SK-N-SH (cell line): ENCODE measurements at regions not wholly inside any gene's neighbourhood (a gene's known extent, or its start where the extent isn't known, plus 50 kb on each side); places are given as distances from the start of the nearest gene placed in this dataset.

Source experiments
- GABPA ChIP-seq: IDR thresholded peaks from 2 replicates; pipeline ENCODE4 v1.4.0; 2012; ENCODE audit warnings: low read depth, mild to moderate bottlenecking
- MEF2A ChIP-seq: IDR thresholded peaks from 2 replicates; pipeline ENCODE4 v1.4.0; 2012; ENCODE audit warnings: low read depth, borderline replicate concordance
- POLR2AphosphoS5 ChIP-seq: IDR thresholded peaks from 2 replicates; pipeline ENCODE4 v1.6.1; 2012; ENCODE audit warnings: low read depth, low read length
- RFX5 ChIP-seq: IDR thresholded peaks from 2 replicates; pipeline ENCODE4 v1.6.1; 2012; ENCODE audit warnings: mild to moderate bottlenecking, improper control_type of control experiment, low read length
- TF ChIP-seq, protein P1 (sequence below): fragments of 200-600 bp; sonication (generic); IDR thresholded peaks from 2 replicates; pipeline ENCODE4 v1.6.1; 2017; ENCODE audit warnings: antibody characterized with exemption, mild to moderate bottlenecking, moderate library complexity
- TF ChIP-seq, protein P2 (sequence below): fragments of 150-350 bp; IDR thresholded peaks from 2 replicates; pipeline ENCODE4 v1.6.1; 2016; ENCODE audit warnings: mild to moderate bottlenecking, low read depth, low read length

DNA sequence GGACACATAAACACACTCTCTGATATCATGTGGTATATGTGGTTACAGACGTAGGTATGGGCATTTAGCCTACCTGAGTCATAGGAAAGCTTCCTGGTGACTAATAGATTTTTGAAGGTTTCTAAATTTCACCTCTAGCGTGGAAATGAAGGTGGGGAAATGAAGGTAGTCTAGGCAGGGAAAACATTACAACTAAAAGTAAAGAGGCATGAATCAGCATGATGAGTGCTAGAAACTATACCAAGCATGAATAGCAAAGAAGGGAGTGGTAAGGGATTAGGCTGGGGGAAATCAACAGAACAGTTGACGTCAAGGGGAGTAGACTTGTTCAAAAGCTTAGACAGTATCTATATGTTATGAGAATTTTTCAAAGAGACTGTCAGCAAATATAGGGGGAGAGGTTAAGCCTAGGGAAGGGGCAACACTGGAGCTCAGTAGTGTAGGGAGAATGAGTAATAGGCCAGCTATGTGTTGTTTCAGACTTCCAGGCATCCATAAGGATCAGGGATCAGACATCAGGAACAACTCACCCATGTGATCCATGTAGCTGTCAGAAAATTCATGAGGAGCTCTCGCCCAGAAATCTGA lies 279.3 kb upstream of the DIPK2B start:
- TF ChIP-seq, protein P1, sequence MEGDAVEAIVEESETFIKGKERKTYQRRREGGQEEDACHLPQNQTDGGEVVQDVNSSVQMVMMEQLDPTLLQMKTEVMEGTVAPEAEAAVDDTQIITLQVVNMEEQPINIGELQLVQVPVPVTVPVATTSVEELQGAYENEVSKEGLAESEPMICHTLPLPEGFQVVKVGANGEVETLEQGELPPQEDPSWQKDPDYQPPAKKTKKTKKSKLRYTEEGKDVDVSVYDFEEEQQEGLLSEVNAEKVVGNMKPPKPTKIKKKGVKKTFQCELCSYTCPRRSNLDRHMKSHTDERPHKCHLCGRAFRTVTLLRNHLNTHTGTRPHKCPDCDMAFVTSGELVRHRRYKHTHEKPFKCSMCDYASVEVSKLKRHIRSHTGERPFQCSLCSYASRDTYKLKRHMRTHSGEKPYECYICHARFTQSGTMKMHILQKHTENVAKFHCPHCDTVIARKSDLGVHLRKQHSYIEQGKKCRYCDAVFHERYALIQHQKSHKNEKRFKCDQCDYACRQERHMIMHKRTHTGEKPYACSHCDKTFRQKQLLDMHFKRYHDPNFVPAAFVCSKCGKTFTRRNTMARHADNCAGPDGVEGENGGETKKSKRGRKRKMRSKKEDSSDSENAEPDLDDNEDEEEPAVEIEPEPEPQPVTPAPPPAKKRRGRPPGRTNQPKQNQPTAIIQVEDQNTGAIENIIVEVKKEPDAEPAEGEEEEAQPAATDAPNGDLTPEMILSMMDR: no peak
- TF ChIP-seq, protein P2, sequence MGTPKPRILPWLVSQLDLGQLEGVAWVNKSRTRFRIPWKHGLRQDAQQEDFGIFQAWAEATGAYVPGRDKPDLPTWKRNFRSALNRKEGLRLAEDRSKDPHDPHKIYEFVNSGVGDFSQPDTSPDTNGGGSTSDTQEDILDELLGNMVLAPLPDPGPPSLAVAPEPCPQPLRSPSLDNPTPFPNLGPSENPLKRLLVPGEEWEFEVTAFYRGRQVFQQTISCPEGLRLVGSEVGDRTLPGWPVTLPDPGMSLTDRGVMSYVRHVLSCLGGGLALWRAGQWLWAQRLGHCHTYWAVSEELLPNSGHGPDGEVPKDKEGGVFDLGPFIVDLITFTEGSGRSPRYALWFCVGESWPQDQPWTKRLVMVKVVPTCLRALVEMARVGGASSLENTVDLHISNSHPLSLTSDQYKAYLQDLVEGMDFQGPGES: no peak
- TF ChIP-seq MEF2A (peak; percentile 44; the same call in 1 of the 2 replicates), RFX5 (no peak), GABPA (no peak), POLR2AphosphoS5 (peak; percentile 26; the same call in 1 of the 2 replicates)
